Gastrocnemius medialis (tissue), 4 donors: ENCODE measurements at regions not wholly inside any gene's neighbourhood (a gene's known extent, or its start where the extent isn't known, plus 50 kb on each side); places are given as distances from the start of the nearest gene placed in this dataset.

Source experiments
- ATAC-seq, 2 donors: fragments of 150-250 bp; one replicate each; pipeline ENCODE4 v1.9.1; 2016
- DNase-seq, 2 donors: peaks; one replicate each; pipeline ENCODE4 v3.0.0-alpha.2; 2019
- H3K27ac ChIP-seq, 4 donors: fragments of 200-600 bp; sonication (generic); 1 replicate in 1 of 4; 2 replicates in 3 of 4; pipeline ENCODE4 v1.5.1; 2016 to 2018; ENCODE audit warnings: mild to moderate bottlenecking in 2 of 4, moderate library complexity in 1 of 4
- H3K27me3 ChIP-seq, 3 donors: fragments of 200-600 bp; sonication (generic) in 2 of 3; 1 replicate in 1 of 3; 2 replicates in 2 of 3; pipeline versions ENCODE4 v1.5.1 to v1.6.0; 2016 to 2019; ENCODE audit warnings: mild to moderate bottlenecking in 1 of 3, moderate library complexity in 1 of 3
- H3K36me3 ChIP-seq, 2 donors: fragments of 200-600 bp; sonication (generic) in 1 of 2; one replicate each; pipeline ENCODE4 v1.5.1; 2017 to 2018
- H3K4me1 ChIP-seq, 2 donors: fragments of 200-600 bp; sonication (generic) in 1 of 2; one replicate each; pipeline ENCODE4 v1.5.1; 2016 to 2017; ENCODE audit warnings: mild to moderate bottlenecking in 2 of 2
- H3K4me3 ChIP-seq, 4 donors: fragments of 200-600 bp; sonication (generic) in 3 of 4; 1 replicate in 1 of 4; 2 replicates in 3 of 4; pipeline ENCODE4 v1.5.1; 2016 to 2019; ENCODE audit warnings: mild to moderate bottlenecking in 2 of 4
- H3K9me3 ChIP-seq, 3 donors: fragments of 200-600 bp; sonication (generic) in 2 of 3; 1 replicate in 1 of 3; 2 replicates in 2 of 3; pipeline ENCODE4 v1.5.1; 2016 to 2019
- CTCF ChIP-seq, 5 experiments: fragments of 450-650 bp in 3 of 5; fragments of 200-600 bp in 2 of 5; sonication (generic) in 2 of 5; IDR thresholded peaks in 4 of 5; conservative IDR thresholded peaks in 1 of 5; 1 replicate in 4 of 5; 2 replicates in 1 of 5; pipeline ENCODE4 v1.5.1; 2016 to 2019; ENCODE audit warnings: antibody characterized with exemption in 5 of 5, mild to moderate bottlenecking in 3 of 5, moderate library complexity in 3 of 5
- POLR2A ChIP-seq, 2 donors: fragments of 450-650 bp; IDR thresholded peaks; one replicate each; pipeline ENCODE4 v1.6.1; 2017; ENCODE audit warnings: antibody characterized with exemption in 2 of 2, mild to moderate bottlenecking in 2 of 2, moderate library complexity in 2 of 2
- in situ Hi-C, 4 donors: fragments of 200-750 bp; cut with MboI; loops; one replicate each; pipeline versions ENCODE4 v1.15.0 to v1.8.0; 2017; ENCODE audit warnings: low sequenced_read_pairs in 4 of 4
- intact Hi-C: fragments of 100-400 bp; cut with DNase I; formaldehyde crosslinking; loops from one replicate; pipeline ENCODE4 v1.15.1; 2023; ENCODE audit warnings: low total_unique reads

- intact Hi-C loops (no loop called here), in situ Hi-C loops (no loop called here)
- no peak for DNase-seq
- no peaks in the 10 kb centered on the region for H3K4me1 ChIP-seq
- no peaks in the 10 kb centered on the region for H3K27me3 ChIP-seq
- H3K27ac ChIP-seq = no peak overlapping the region
- no peak for TF ChIP-seq CTCF (IDR thresholded peaks at IDR 0.05 in 4 of 5, conservative IDR thresholded peaks at IDR 0.05 in 1 of 5)
- no peak for TF ChIP-seq POLR2A (IDR thresholded peaks at IDR 0.05)
- H3K9me3 ChIP-seq = no peaks in the 10 kb centered on the region
- no peak overlapping the region for H3K4me3 ChIP-seq
- no peaks in the 10 kb centered on the region for H3K36me3 ChIP-seq
- ATAC-seq = no peak
Measured at GRCh38 chr4:115433491-115433890, 320.1 kb upstream of the NDST4 start.

- in situ Hi-C loops (no loop called here), intact Hi-C loops (no loop called here)
- ATAC-seq = no peak
- Histone ChIP-seq H3K27ac (no peak overlapping the region), H3K4me3 (no peak overlapping the region), H3K27me3 (no peaks in the 10 kb centered on the region), H3K4me1 (no peaks in the 10 kb centered on the region), H3K9me3 (no peaks in the 10 kb centered on the region), H3K36me3 (no peaks in the 10 kb centered on the region)
- TF ChIP-seq POLR2A (IDR thresholded peaks at IDR 0.05) (no peak), CTCF (IDR thresholded peaks at IDR 0.05 in 4 of 5, conservative IDR thresholded peaks at IDR 0.05 in 1 of 5) (no peak)
- DNase-seq = no peak
Measured at GRCh38 chr4:115430024-115430423, 316.6 kb upstream of the NDST4 start.

- TF ChIP-seq CTCF (IDR thresholded peaks at IDR 0.05 in 4 of 5, conservative IDR thresholded peaks at IDR 0.05 in 1 of 5) (no peak), POLR2A (IDR thresholded peaks at IDR 0.05) (no peak)
- in situ Hi-C loops = no loop called here
- intact Hi-C loops = no loop called here
- Histone ChIP-seq H3K4me1 (no peaks in the 10 kb centered on the region), H3K9me3 (no peaks in the 10 kb centered on the region), H3K4me3 (no peak overlapping the region), H3K27me3 (no peaks in the 10 kb centered on the region), H3K27ac (no peak overlapping the region), H3K36me3 (no peaks in the 10 kb centered on the region)
- DNase-seq = no peak
- ATAC-seq = no peak
Measured at GRCh38 chr4:115428455-115428854, 315.0 kb upstream of the NDST4 start.

- intact Hi-C loops (no loop called here), in situ Hi-C loops (no loop called here)
- H3K27me3 ChIP-seq = no peaks in the 10 kb centered on the region
- ATAC-seq = no peak
- no peaks in the 10 kb centered on the region for H3K36me3 ChIP-seq
- no peak for TF ChIP-seq CTCF (IDR thresholded peaks at IDR 0.05 in 4 of 5, conservative IDR thresholded peaks at IDR 0.05 in 1 of 5)
- TF ChIP-seq POLR2A (IDR thresholded peaks at IDR 0.05) = no peak
- H3K9me3 ChIP-seq = no peaks in the 10 kb centered on the region
- no peak for DNase-seq
- H3K4me1 ChIP-seq = no peaks in the 10 kb centered on the region
- no peak overlapping the region for H3K4me3 ChIP-seq
- no peak overlapping the region for H3K27ac ChIP-seq
Measured at GRCh38 chr4:115424852-115425251, 311.4 kb upstream of the NDST4 start.

GRCh38 chr4:115418635-115419396 lies 305.4 kb upstream of the NDST4 start:
- no peaks in the 10 kb centered on the region for H3K36me3 ChIP-seq
- TF ChIP-seq CTCF (IDR thresholded peaks at IDR 0.05 in 4 of 5, conservative IDR thresholded peaks at IDR 0.05 in 1 of 5) (no peak), POLR2A (IDR thresholded peaks at IDR 0.05) (no peak)
- no peaks in the 10 kb centered on the region for H3K9me3 ChIP-seq
- H3K4me1 ChIP-seq = no peaks in the 10 kb centered on the region
- H3K4me3 ChIP-seq = no peak overlapping the region
- no peak overlapping the region for H3K27ac ChIP-seq
- intact Hi-C loops = no loop called here
- no peak for DNase-seq
- no peaks in the 10 kb centered on the region for H3K27me3 ChIP-seq
- no peak for ATAC-seq
- in situ Hi-C loops = no loop called here
